CD1c-positive myeloid dendritic cell (primary cell): ENCODE measurements at regions not wholly inside any gene's neighbourhood (a gene's known extent, or its start where the extent isn't known, plus 50 kb on each side); places are given as distances from the start of the nearest gene placed in this dataset.
"Not testable (repeated sequence)": the region's sequence is repeated elsewhere in the genome, so short reads cannot be mapped to it uniquely, and the experiment has no call there.

ENCODE experiments used
- DNase-seq: peaks from one replicate; pipeline ENCODE4 v3.0.0-alpha.2; 2016; ENCODE audit errors: extremely low spot score

- not testable (repeated sequence) for DNase-seq
Observed at GRCh38 chr16:88227722-88228482, 154.9 kb upstream of the ZNF469 start.

GRCh38 chr16:88228751-88229150, 154.0 kb upstream of the ZNF469 start:
- not testable (repeated sequence) for DNase-seq

- DNase-seq: not testable (repeated sequence)
Observed at GRCh38 chr16:88229710-88230109, 153.0 kb upstream of the ZNF469 start.

- not testable (repeated sequence) for DNase-seq
Observed at GRCh38 chr16:88230276-88230966, 152.3 kb upstream of the ZNF469 start.

- not testable (repeated sequence) for DNase-seq
Observed at GRCh38 chr16:88230967-88231615, 151.7 kb upstream of the ZNF469 start.

GRCh38 chr16:88231839-88232238, 150.9 kb upstream of the ZNF469 start:
- DNase-seq: not testable (repeated sequence)

- DNase-seq: peak; percentile 24
Observed at GRCh38 chr16:88232401-88233258, 150.1 kb upstream of the ZNF469 start.

- DNase-seq: not testable (repeated sequence)
Observed at GRCh38 chr16:88233621-88234420, 148.9 kb upstream of the ZNF469 start.

- not testable (repeated sequence) for DNase-seq
Observed at GRCh38 chr16:88234421-88235271, 148.1 kb upstream of the ZNF469 start.

GRCh38 chr16:88235691-88236090, 147.1 kb upstream of the ZNF469 start:
- DNase-seq: not testable (repeated sequence)

- not testable (repeated sequence) for DNase-seq
Observed at GRCh38 chr16:88236229-88236628, 146.5 kb upstream of the ZNF469 start.

- not testable (repeated sequence) for DNase-seq
Observed at GRCh38 chr16:88237314-88237713, 145.4 kb upstream of the ZNF469 start.

GRCh38 chr16:88237761-88238415, 144.9 kb upstream of the ZNF469 start:
- not testable (repeated sequence) for DNase-seq

- DNase-seq: peak; percentile 92
Observed at GRCh38 chr16:88238732-88239274, 144.0 kb upstream of the ZNF469 start.

GRCh38 chr16:88240118-88240517, 142.6 kb upstream of the ZNF469 start:
- peak; percentile 80 for DNase-seq

GRCh38 chr16:88240776-88241175, 142.0 kb upstream of the ZNF469 start:
- DNase-seq: not testable (repeated sequence)

GRCh38 chr16:88241404-88242311, 141.1 kb upstream of the ZNF469 start:
- DNase-seq: not testable (repeated sequence)
